ENCODE measurements at regions not wholly inside any gene's neighbourhood (a gene's known extent, or its start where the extent isn't known, plus 50 kb on each side); places are given as distances from the start of the nearest gene placed in this dataset.

DNA sequence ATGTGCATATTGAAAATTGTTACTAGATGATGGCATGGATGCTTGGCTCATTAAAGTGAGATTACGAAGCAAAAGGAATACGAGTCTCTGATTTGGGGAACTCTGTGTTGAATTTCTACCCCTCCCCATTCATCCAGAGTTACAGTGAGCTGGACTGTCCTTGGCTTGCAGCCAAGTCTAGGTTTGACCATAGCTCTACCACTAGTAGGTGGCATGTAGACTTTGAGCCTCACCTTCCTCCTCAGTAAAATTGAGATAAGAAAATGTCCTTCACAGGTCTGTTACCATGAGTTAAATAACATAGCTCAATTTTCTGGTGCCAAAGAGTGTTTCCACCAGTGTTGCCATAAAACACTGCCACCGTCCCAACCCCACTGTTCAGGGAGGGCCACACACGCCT, 727.6 kb upstream of the ID2 start:
- Histone ChIP-seq H3K27me3 (no peaks in the 10 kb centered on the region), H3K4me3 (no peak overlapping the region), H3K4me1 (no peaks in the 10 kb centered on the region), H3K36me3 (no peaks in the 10 kb centered on the region), H3K27ac (no peak overlapping the region), H3K9me3 (no peaks in the 10 kb centered on the region)
- intact Hi-C loops (cut with DNase I; ENCODE audit: low total_unique reads), result no loop called here
- TF ChIP-seq POLR2A (IDR thresholded peaks at IDR 0.05), result no peak
- TF ChIP-seq, protein P1, sequence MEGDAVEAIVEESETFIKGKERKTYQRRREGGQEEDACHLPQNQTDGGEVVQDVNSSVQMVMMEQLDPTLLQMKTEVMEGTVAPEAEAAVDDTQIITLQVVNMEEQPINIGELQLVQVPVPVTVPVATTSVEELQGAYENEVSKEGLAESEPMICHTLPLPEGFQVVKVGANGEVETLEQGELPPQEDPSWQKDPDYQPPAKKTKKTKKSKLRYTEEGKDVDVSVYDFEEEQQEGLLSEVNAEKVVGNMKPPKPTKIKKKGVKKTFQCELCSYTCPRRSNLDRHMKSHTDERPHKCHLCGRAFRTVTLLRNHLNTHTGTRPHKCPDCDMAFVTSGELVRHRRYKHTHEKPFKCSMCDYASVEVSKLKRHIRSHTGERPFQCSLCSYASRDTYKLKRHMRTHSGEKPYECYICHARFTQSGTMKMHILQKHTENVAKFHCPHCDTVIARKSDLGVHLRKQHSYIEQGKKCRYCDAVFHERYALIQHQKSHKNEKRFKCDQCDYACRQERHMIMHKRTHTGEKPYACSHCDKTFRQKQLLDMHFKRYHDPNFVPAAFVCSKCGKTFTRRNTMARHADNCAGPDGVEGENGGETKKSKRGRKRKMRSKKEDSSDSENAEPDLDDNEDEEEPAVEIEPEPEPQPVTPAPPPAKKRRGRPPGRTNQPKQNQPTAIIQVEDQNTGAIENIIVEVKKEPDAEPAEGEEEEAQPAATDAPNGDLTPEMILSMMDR (IDR thresholded peaks at IDR 0.05), result no peak
- DNase-seq, result no peak

GRCh38 chr2:7956126-7956689, 725.6 kb upstream of the ID2 start:
- no peaks in the 10 kb centered on the region for H3K4me1 ChIP-seq
- no peaks in the 10 kb centered on the region for H3K27me3 ChIP-seq
- intact Hi-C loops (cut with DNase I; ENCODE audit: low total_unique reads), result no loop called here
- H3K36me3 ChIP-seq, result no peaks in the 10 kb centered on the region
- TF ChIP-seq, protein P1 (IDR thresholded peaks at IDR 0.05), result no peak
- no peak for TF ChIP-seq POLR2A (IDR thresholded peaks at IDR 0.05)
- no peak overlapping the region for H3K27ac ChIP-seq
- DNase-seq, result no peak
- no peak overlapping the region for H3K4me3 ChIP-seq
- H3K9me3 ChIP-seq, result no peaks in the 10 kb centered on the region

- Histone ChIP-seq H3K36me3 (no peaks in the 10 kb centered on the region), H3K27ac (no peak overlapping the region), H3K4me1 (no peaks in the 10 kb centered on the region), H3K4me3 (no peak overlapping the region), H3K9me3 (no peaks in the 10 kb centered on the region), H3K27me3 (no peaks in the 10 kb centered on the region)
- no peak for DNase-seq
- intact Hi-C loops (cut with DNase I; ENCODE audit: low total_unique reads), result no loop called here
- TF ChIP-seq, protein P1 (IDR thresholded peaks at IDR 0.05), result no peak
- no peak for TF ChIP-seq POLR2A (IDR thresholded peaks at IDR 0.05)
Measured at GRCh38 chr2:7961550-7961949, 720.3 kb upstream of the ID2 start.

GRCh38 chr2:7962161-7962560, 719.7 kb upstream of the ID2 start:
- no peaks in the 10 kb centered on the region for H3K9me3 ChIP-seq
- no peak overlapping the region for H3K27ac ChIP-seq
- no peaks in the 10 kb centered on the region for H3K27me3 ChIP-seq
- no peak overlapping the region for H3K4me3 ChIP-seq
- no peaks in the 10 kb centered on the region for H3K36me3 ChIP-seq
- no peak for DNase-seq
- TF ChIP-seq, protein P1 (IDR thresholded peaks at IDR 0.05), result no peak
- TF ChIP-seq POLR2A (IDR thresholded peaks at IDR 0.05), result no peak
- intact Hi-C loops (cut with DNase I; ENCODE audit: low total_unique reads), result no loop called here
- H3K4me1 ChIP-seq, result no peaks in the 10 kb centered on the region

GRCh38 chr2:7963787-7964186, 718.1 kb upstream of the ID2 start:
- intact Hi-C loops (cut with DNase I; ENCODE audit: low total_unique reads), result no loop called here
- H3K36me3 ChIP-seq, result no peaks in the 10 kb centered on the region

More at GRCh38 chr2:7963787-7964186, 718.1 kb upstream of the ID2 start:
- H3K27ac ChIP-seq, result no peak overlapping the region
- no peaks in the 10 kb centered on the region for H3K27me3 ChIP-seq
- no peaks in the 10 kb centered on the region for H3K9me3 ChIP-seq
- no peaks in the 10 kb centered on the region for H3K4me1 ChIP-seq
- TF ChIP-seq, protein P1 (IDR thresholded peaks at IDR 0.05), result no peak
- TF ChIP-seq POLR2A (IDR thresholded peaks at IDR 0.05), result no peak
- no peak for DNase-seq
- H3K4me3 ChIP-seq, result no peak overlapping the region
